ENCODE measurements at regions not wholly inside any gene's neighbourhood (a gene's known extent, or its start where the extent isn't known, plus 50 kb on each side); places are given as distances from the start of the nearest gene placed in this dataset.
"Not testable (repeated sequence)": the region's sequence is repeated elsewhere in the genome, so short reads cannot be mapped to it uniquely, and the experiment has no call there.

GRCh38 chr16:21533474-21533873, 65.9 kb upstream of the METTL9 start:
- not testable (repeated sequence) for TF ChIP-seq SPI1 (IDR thresholded peaks at IDR 0.05; ENCODE audit: borderline replicate concordance, insufficient read depth, low read depth, low read length); BACH1 (IDR thresholded peaks at IDR 0.05; ENCODE audit: borderline replicate concordance); CTCF (IDR thresholded peaks at IDR 0.05 in 2 of 3, conservative IDR thresholded peaks at IDR 0.05 in 1 of 3; ENCODE audit: control insufficient read depth in 2 of 3, extremely low read depth in 1 of 3, insufficient read depth in 1 of 3, low read depth in 3 of 3, low read length in 3 of 3); SIX5 (IDR thresholded peaks at IDR 0.05; ENCODE audit: low read depth, low read length, severe bottlenecking); EP300 (IDR thresholded peaks at IDR 0.05; ENCODE audit: borderline replicate concordance in 1 of 2, control insufficient read depth in 1 of 2, low read depth in 2 of 2, low read length in 2 of 2); CEBPZ (IDR thresholded peaks at IDR 0.05; ENCODE audit: low read depth, low read length); POLR2AphosphoS5 (IDR thresholded peaks at IDR 0.05; ENCODE audit: low read length); POLR2AphosphoS2 (IDR thresholded peaks at IDR 0.05; ENCODE audit: low read depth, low read length); RAD21 (IDR thresholded peaks at IDR 0.05; ENCODE audit: insufficient read depth, low read depth, low read length); EZH2 (IDR thresholded peaks at IDR 0.05; ENCODE audit: borderline replicate concordance, control insufficient read depth, low read depth, low read length); JUND (IDR thresholded peaks at IDR 0.05; ENCODE audit: low read depth, low read length); MYC (IDR thresholded peaks at IDR 0.05; ENCODE audit: insufficient read depth, insufficient read length, insufficient replicate concordance, low read length, severe bottlenecking)

Data from GM12878 (cell line).